GM12864 (cell line): ENCODE measurements at regions not wholly inside any gene's neighbourhood (a gene's known extent, or its start where the extent isn't known, plus 50 kb on each side); places are given as distances from the start of the nearest gene placed in this dataset.

ENCODE experiments used
- DNase-seq: peaks from one replicate; pipeline ENCODE4 v3.0.0-alpha.2; 2011; ENCODE audit warnings: low read depth
- H3K4me3 ChIP-seq: 2 replicates; pipeline ENCODE4 v1.5.1; 2011; ENCODE audit warnings: mild to moderate bottlenecking, low read depth, low read length, control low read depth
- CTCF ChIP-seq: IDR thresholded peaks from 2 replicates; pipeline ENCODE4 v1.5.1; 2011; ENCODE audit warnings: low read depth, mild to moderate bottlenecking, moderate library complexity, low read length, control low read depth, inconsistent platforms; ENCODE audit errors: missing control alignments

- DNase-seq, result no peak
- no peak for TF ChIP-seq CTCF
- no peak overlapping the region for H3K4me3 ChIP-seq
Observed at GRCh38 chr17:73795730-73796129, 151.5 kb upstream of the SDK2 start.

- DNase-seq, result no peak
- TF ChIP-seq CTCF, result no peak
- no peak overlapping the region for H3K4me3 ChIP-seq
Observed at GRCh38 chr17:73797594-73798110, 153.4 kb upstream of the SDK2 start.

GRCh38 chr17:73798111-73798748, 154.0 kb upstream of the SDK2 start:
- no peak for DNase-seq
- TF ChIP-seq CTCF, result no peak
- H3K4me3 ChIP-seq, result no peak overlapping the region

- TF ChIP-seq CTCF, result no peak
- DNase-seq, result no peak
- H3K4me3 ChIP-seq, result no peak overlapping the region
Observed at GRCh38 chr17:73799096-73799495, 154.9 kb upstream of the SDK2 start.

GRCh38 chr17:73799781-73800627, 155.8 kb upstream of the SDK2 start:
- no peak for DNase-seq
- no peak overlapping the region for H3K4me3 ChIP-seq
- TF ChIP-seq CTCF, result no peak

GRCh38 chr17:73800893-73801292, 156.6 kb upstream of the SDK2 start:
- no peak for TF ChIP-seq CTCF

More at GRCh38 chr17:73800893-73801292, 156.6 kb upstream of the SDK2 start:
- no peak overlapping the region for H3K4me3 ChIP-seq
- DNase-seq, result no peak
